H9 (cell line): ENCODE measurements at regions not wholly inside any gene's neighbourhood (a gene's known extent, or its start where the extent isn't known, plus 50 kb on each side); places are given as distances from the start of the nearest gene placed in this dataset.

ENCODE experiments used
- DNase-seq: peaks from one replicate; pipeline ENCODE4 v3.0.0-alpha.2; 2017
- H2AFZ ChIP-seq: one replicate; pipeline ENCODE4 v1.6.1; 2013; ENCODE audit warnings: mild to moderate bottlenecking, low read length, control low read depth, moderate library complexity
- H2AK5ac ChIP-seq: 2 replicates; pipeline ENCODE4 v1.6.1; 2013; ENCODE audit warnings: low read length, control low read depth, mixed read lengths; ENCODE audit not compliant: insufficient read length
- H2BK120ac ChIP-seq: one replicate; pipeline ENCODE4 v1.6.1; 2013; ENCODE audit warnings: low read depth, mild to moderate bottlenecking, low read length, control low read depth, inconsistent platforms; ENCODE audit not compliant: poor library complexity, severe bottlenecking
- H2BK12ac ChIP-seq: 2 replicates; pipeline ENCODE4 v1.6.1; 2013; ENCODE audit warnings: low read length, control low read depth, mixed read lengths, low read depth; ENCODE audit not compliant: insufficient read length
- H2BK15ac ChIP-seq: 2 replicates; pipeline ENCODE4 v1.6.1; 2013; ENCODE audit warnings: low read depth, low read length, control low read depth
- H2BK20ac ChIP-seq: one replicate; pipeline ENCODE4 v1.6.1; 2013; ENCODE audit warnings: low read depth, mild to moderate bottlenecking, low read length, control low read depth, inconsistent platforms; ENCODE audit not compliant: poor library complexity, severe bottlenecking
- H2BK5ac ChIP-seq: 2 replicates; pipeline ENCODE4 v1.6.1; 2013; ENCODE audit warnings: low read length, control low read depth, mixed read lengths; ENCODE audit not compliant: insufficient read length
- H3K14ac ChIP-seq: 2 replicates; pipeline ENCODE4 v1.6.1; 2013; ENCODE audit warnings: low read length, control low read depth; ENCODE audit not compliant: insufficient read depth
- H3K18ac ChIP-seq: 2 replicates; pipeline ENCODE4 v1.6.1; 2013; ENCODE audit warnings: low read depth, mild to moderate bottlenecking, mixed read lengths, low read length, control low read depth; ENCODE audit not compliant: insufficient read length
- H3K23ac ChIP-seq: 2 replicates; pipeline ENCODE4 v1.6.1; 2013; ENCODE audit warnings: low read length, control low read depth, mixed read lengths, low read depth; ENCODE audit not compliant: insufficient read length
- H3K23me2 ChIP-seq: 2 replicates; pipeline ENCODE4 v1.6.1; 2013; ENCODE audit warnings: low read depth, mild to moderate bottlenecking, mixed read lengths, low read length, control low read depth; ENCODE audit not compliant: insufficient read length, poor library complexity, severe bottlenecking
- H3K27ac ChIP-seq: 2 replicates; pipeline ENCODE4 v1.5.1; 2013; ENCODE audit warnings: low read length, control low read depth, mixed read lengths, low read depth; ENCODE audit not compliant: insufficient read length
- H3K27me3 ChIP-seq: 2 replicates; pipeline ENCODE4 v1.6.1; 2013; ENCODE audit warnings: low read length, control low read depth, inconsistent platforms; ENCODE audit not compliant: insufficient read depth
- H3K4ac ChIP-seq: 2 replicates; pipeline ENCODE4 v1.6.1; 2013; ENCODE audit warnings: low read depth, mild to moderate bottlenecking, control low read depth, inconsistent platforms, low read length, moderate library complexity
- H3K4me1 ChIP-seq: 2 replicates; pipeline ENCODE4 v1.6.1; 2013; ENCODE audit warnings: low read length, control low read depth, inconsistent platforms; ENCODE audit not compliant: insufficient read depth
- H3K4me2 ChIP-seq: 2 replicates; pipeline ENCODE4 v1.6.1; 2013; ENCODE audit warnings: low read length, control low read depth, mixed read lengths; ENCODE audit not compliant: insufficient read length, insufficient read depth
- H3K56ac ChIP-seq: 2 replicates; pipeline ENCODE4 v1.6.1; 2013; ENCODE audit warnings: low read depth, mild to moderate bottlenecking, mixed read lengths, low read length, control low read depth; ENCODE audit not compliant: insufficient read length
- H3K79me1 ChIP-seq: 2 replicates; pipeline ENCODE4 v1.6.1; 2013; ENCODE audit warnings: low read depth, mild to moderate bottlenecking, moderate library complexity, low read length, control low read depth, inconsistent platforms; ENCODE audit not compliant: insufficient read depth, poor library complexity, severe bottlenecking
- H3K79me2 ChIP-seq: 2 replicates; pipeline ENCODE4 v1.6.1; 2013; ENCODE audit warnings: low read length, control low read depth, inconsistent platforms; ENCODE audit not compliant: insufficient read depth
- H3K9ac ChIP-seq: 2 replicates; pipeline ENCODE4 v1.6.1; 2013; ENCODE audit warnings: low read length, control low read depth, mixed read lengths; ENCODE audit not compliant: insufficient read length; ENCODE audit errors: extremely low read depth
- H3K9me3 ChIP-seq: one replicate; pipeline ENCODE4 v1.6.1; 2013; ENCODE audit warnings: low read depth, low read length, inconsistent platforms; ENCODE audit not compliant: control insufficient read depth
- H3T11ph ChIP-seq: one replicate; pipeline ENCODE4 v1.6.1; 2013; ENCODE audit warnings: mild to moderate bottlenecking, low read length, control low read depth, inconsistent platforms
- H4K20me1 ChIP-seq: one replicate; pipeline ENCODE4 v1.6.1; 2013; ENCODE audit not compliant: control insufficient read depth, insufficient read length, insufficient read depth
- H4K5ac ChIP-seq: 2 replicates; pipeline ENCODE4 v1.6.1; 2013; ENCODE audit warnings: low read depth, mild to moderate bottlenecking, mixed read lengths, low read length, control low read depth; ENCODE audit not compliant: insufficient read length
- H4K8ac ChIP-seq: replicated peaks from 2 replicates; pipeline ENCODE4 v1.6.1; 2013; ENCODE audit warnings: low read length, control low read depth, mixed read lengths, low read depth; ENCODE audit not compliant: insufficient read length
- H4K91ac ChIP-seq: 2 replicates; pipeline ENCODE4 v1.6.1; 2013; ENCODE audit warnings: low read depth, mild to moderate bottlenecking, moderate library complexity, mixed read lengths, low read length, control low read depth; ENCODE audit not compliant: insufficient read length
- H3K27ac Mint-ChIP-seq, 3 experiments: 2 replicates in 2 of 3; 3 replicates in 1 of 3; pipeline ENCODE4 v1.8.0; 2020 to 2021; ENCODE audit warnings: mixed read lengths in 3 of 3, mild to moderate bottlenecking in 1 of 3, moderate library complexity in 1 of 3
- H3K27me3 Mint-ChIP-seq: 2 replicates; pipeline ENCODE4 v1.8.0; 2021; ENCODE audit warnings: low read depth, mild to moderate bottlenecking, moderate library complexity, mixed read lengths
- H3K36me3 Mint-ChIP-seq, 3 experiments: 2 replicates in 2 of 3; 3 replicates in 1 of 3; pipeline ENCODE4 v1.8.0; 2020 to 2021; ENCODE audit warnings: low read depth in 3 of 3, mixed read lengths in 3 of 3; ENCODE audit not compliant: insufficient read depth in 1 of 3
- H3K4me1 Mint-ChIP-seq, 2 experiments: 2 replicates each; pipeline ENCODE4 v1.8.0; 2020; ENCODE audit warnings: mixed read lengths in 2 of 2
- H3K4me3 Mint-ChIP-seq, 2 experiments: 2 replicates in 1 of 2; 3 replicates in 1 of 2; pipeline ENCODE4 v1.8.0; 2020 to 2021; ENCODE audit warnings: mild to moderate bottlenecking in 2 of 2, mixed read lengths in 2 of 2, moderate library complexity in 1 of 2
- H3K9me3 Mint-ChIP-seq, 2 experiments: 2 replicates in 1 of 2; 3 replicates in 1 of 2; pipeline ENCODE4 v1.8.0; 2020; ENCODE audit warnings: mild to moderate bottlenecking in 2 of 2, mixed read lengths in 2 of 2, moderate library complexity in 1 of 2
- CTCF ChIP-seq: fragments of 200-600 bp; sonication (generic); conservative IDR thresholded peaks from 3 replicates; pipeline ENCODE4 v1.8.0; 2021; ENCODE audit warnings: antibody characterized with exemption, mild to moderate bottlenecking
- WGBS: extraction: QIAGEN DNeasy Blood & Tissue Kit; methylation state at CpG from one replicate; pipeline ENCODE4 v1.1.7; 2013; ENCODE audit warnings: missing lambda C conversion rate, low lambda C conversion rate, mixed read lengths; ENCODE audit not compliant: insufficient read length; ENCODE audit errors: extremely low coverage; 5-methylcytosine and 5-hydroxymethylcytosine counted together

- Histone ChIP-seq H2AK5ac (no peak overlapping the region), H2BK15ac (no peak overlapping the region), H4K91ac (no peak overlapping the region), H2BK120ac (no peak overlapping the region), H2BK12ac (no peak overlapping the region), H3K4me1 (no peaks in the 10 kb centered on the region; the same call in 1 of the 2 replicates), H3K14ac (no peak overlapping the region), H3K27ac (no peak overlapping the region), H3K9me3 (no peaks in the 10 kb centered on the region), H2BK5ac (no peak overlapping the region), H3K4me2 (no peak overlapping the region), H4K8ac (no peak overlapping the region), H3K56ac (no peak overlapping the region), H3K79me2 (no peaks in the 10 kb centered on the region), H3K27me3 (no peaks in the 10 kb centered on the region), H2AFZ (no peak overlapping the region), H3K23ac (no peak overlapping the region), H2BK20ac (no peak overlapping the region), H3K4ac (no peak overlapping the region), H3K23me2 (no peaks in the 10 kb centered on the region), H4K5ac (no peak overlapping the region), H4K20me1 (no peaks in the 10 kb centered on the region), H3T11ph (no peak overlapping the region), H3K9ac (no peak overlapping the region), H3K18ac (no peak overlapping the region), H3K79me1 (no peaks in the 10 kb centered on the region)
- Mint-ChIP-seq H3K27me3 (no peaks in the 10 kb centered on the region), H3K9me3 (peaks cover 3 to 6% of the 10 kb centered on the region in 2 experiments; a peak in 2 of 5 replicates), H3K27ac (no peak overlapping the region), H3K36me3 (peaks cover 0 to 7% (median 2%) of the 10 kb centered on the region in 3 experiments; a peak in 3 of 7 replicates), H3K4me1 (peaks cover 6 to 15% of the 10 kb centered on the region in 2 experiments; a peak in 3 of 4 replicates), H3K4me3 (no peak overlapping the region)
- TF ChIP-seq CTCF = peak; percentile 33; the same call in 2 of the 3 replicates
- no CpG with 5 or more reads among the region's 5 CpGs for WGBS
- no peak for DNase-seq
These were observed 73.6 kb upstream of the MDFIC2 start for GRCh38 chr3:70386043-70386442.
